ENCODE measurements at regions not wholly inside any gene's neighbourhood (a gene's known extent, or its start where the extent isn't known, plus 50 kb on each side); places are given as distances from the start of the nearest gene placed in this dataset.

DNA sequence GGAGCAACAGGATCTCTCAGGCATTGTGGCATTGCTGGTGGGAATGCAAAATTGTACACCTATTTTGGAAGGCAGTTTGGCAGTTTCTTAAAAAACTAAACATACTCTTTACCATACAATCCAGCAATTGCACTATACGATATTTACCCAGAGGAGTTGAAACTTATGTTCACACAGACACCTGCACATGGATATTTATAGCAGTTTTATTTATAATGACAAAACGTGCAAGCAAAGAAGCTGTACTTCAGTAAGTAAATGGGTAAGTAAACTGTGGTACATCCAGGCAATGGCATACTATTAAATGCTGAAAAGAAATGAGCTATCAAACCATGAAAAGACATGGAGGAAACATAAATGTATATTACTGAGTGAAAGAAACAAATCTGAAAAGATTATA lies 71.6 kb upstream of the UBAC2 start:
- H3K4me2 ChIP-seq (ENCODE audit: low read length): no peak overlapping the region
- no peaks in the 10 kb centered on the region for H3K9me3 ChIP-seq (replicated peaks; ENCODE audit: low read length)
- H3K27me3 ChIP-seq (ENCODE audit: control insufficient read depth, insufficient read depth, low read length): no peaks in the 10 kb centered on the region
- H3K4me3 ChIP-seq (ENCODE audit: low read length): no peak overlapping the region
- H3K36me3 ChIP-seq (ENCODE audit: insufficient read depth, low read length): no peaks in the 10 kb centered on the region
- H3K4me1 ChIP-seq (ENCODE audit: control insufficient read depth, insufficient read depth, low read length): peaks cover 12% of the 10 kb centered on the region
- H3K9ac ChIP-seq (ENCODE audit: low read depth, low read length): no peak overlapping the region

GRCh38 chr13:99129951-99130350 lies 70.7 kb upstream of the UBAC2 start:
- Histone ChIP-seq H3K4me3 (ENCODE audit: low read length) (no peak overlapping the region), H3K4me2 (ENCODE audit: low read length) (no peak overlapping the region), H3K9me3 (replicated peaks; ENCODE audit: low read length) (no peaks in the 10 kb centered on the region), H3K27me3 (ENCODE audit: control insufficient read depth, insufficient read depth, low read length) (no peaks in the 10 kb centered on the region), H3K36me3 (ENCODE audit: insufficient read depth, low read length) (no peaks in the 10 kb centered on the region), H3K4me1 (ENCODE audit: control insufficient read depth, insufficient read depth, low read length) (peaks cover 6% of the 10 kb centered on the region), H3K9ac (ENCODE audit: low read depth, low read length) (no peak overlapping the region)

- H3K9me3 ChIP-seq (replicated peaks; ENCODE audit: low read length): no peaks in the 10 kb centered on the region
- no peaks in the 10 kb centered on the region for H3K36me3 ChIP-seq (ENCODE audit: insufficient read depth, low read length)
- H3K4me2 ChIP-seq (ENCODE audit: low read length): no peak overlapping the region
- no peaks in the 10 kb centered on the region for H3K4me1 ChIP-seq (ENCODE audit: control insufficient read depth, insufficient read depth, low read length)
- peaks cover 6% of the 10 kb centered on the region for H3K27me3 ChIP-seq (ENCODE audit: control insufficient read depth, insufficient read depth, low read length)
- H3K4me3 ChIP-seq (ENCODE audit: low read length): no peak overlapping the region
- no peak overlapping the region for H3K9ac ChIP-seq (ENCODE audit: low read depth, low read length)
Observed at GRCh38 chr13:99131410-99131809, 69.2 kb upstream of the UBAC2 start.

GRCh38 chr13:99132295-99132835 lies 68.3 kb upstream of the UBAC2 start:
- Histone ChIP-seq H3K4me2 (ENCODE audit: low read length) (no peak overlapping the region), H3K4me3 (ENCODE audit: low read length) (no peak overlapping the region), H3K9ac (ENCODE audit: low read depth, low read length) (no peak overlapping the region), H3K9me3 (replicated peaks; ENCODE audit: low read length) (no peaks in the 10 kb centered on the region), H3K4me1 (ENCODE audit: control insufficient read depth, insufficient read depth, low read length) (no peaks in the 10 kb centered on the region), H3K27me3 (ENCODE audit: control insufficient read depth, insufficient read depth, low read length) (peaks cover 11% of the 10 kb centered on the region), H3K36me3 (ENCODE audit: insufficient read depth, low read length) (no peaks in the 10 kb centered on the region)

DNA sequence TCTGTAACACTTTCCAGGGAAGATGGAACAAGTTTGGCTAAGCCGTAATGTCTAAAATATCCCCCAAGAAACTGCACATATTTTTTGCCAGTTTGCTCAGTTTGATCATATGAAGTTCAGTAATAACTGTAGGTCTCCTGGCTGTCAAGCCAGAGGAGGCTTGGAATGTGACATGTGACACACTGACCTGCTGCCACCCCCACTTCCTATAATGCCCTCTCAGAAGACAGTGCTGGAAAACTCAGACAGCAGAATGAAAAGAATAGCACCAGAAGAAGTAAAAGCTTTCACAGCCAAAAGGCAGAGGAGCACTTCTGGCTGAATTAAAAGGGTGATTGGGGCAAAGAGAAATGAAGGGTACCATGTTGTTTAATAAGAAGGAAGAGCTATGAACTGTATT lies 67.4 kb upstream of the UBAC2 start:
- no peaks in the 10 kb centered on the region for H3K4me1 ChIP-seq (ENCODE audit: control insufficient read depth, insufficient read depth, low read length)
- H3K36me3 ChIP-seq (ENCODE audit: insufficient read depth, low read length): no peaks in the 10 kb centered on the region
- H3K9ac ChIP-seq (ENCODE audit: low read depth, low read length): no peak overlapping the region
- no peak overlapping the region for H3K4me3 ChIP-seq (ENCODE audit: low read length)
- peaks cover 11% of the 10 kb centered on the region for H3K27me3 ChIP-seq (ENCODE audit: control insufficient read depth, insufficient read depth, low read length)
- H3K9me3 ChIP-seq (replicated peaks; ENCODE audit: low read length): no peaks in the 10 kb centered on the region
- no peak overlapping the region for H3K4me2 ChIP-seq (ENCODE audit: low read length)

DNA sequence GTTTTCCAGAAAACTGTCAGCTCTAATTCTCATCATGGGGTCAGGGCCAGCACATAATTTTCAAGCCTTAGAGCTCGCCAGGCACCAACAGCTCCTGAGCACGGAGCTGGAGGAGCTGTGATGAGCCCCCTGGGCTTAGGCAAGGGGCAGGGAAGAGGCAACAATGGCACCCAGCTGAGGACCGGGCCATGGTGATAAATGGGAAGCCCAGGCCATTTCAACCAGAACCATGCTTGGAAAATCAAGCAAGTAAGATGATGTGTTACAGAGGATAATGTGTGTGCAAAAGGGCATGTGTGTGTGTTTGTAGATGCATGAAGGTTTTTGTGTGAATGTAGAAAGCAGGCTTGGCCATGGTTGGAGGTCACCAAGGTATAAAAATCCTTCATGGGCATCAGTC lies 66.8 kb upstream of the UBAC2 start:
- H3K27me3 ChIP-seq (ENCODE audit: control insufficient read depth, insufficient read depth, low read length): peaks cover 11% of the 10 kb centered on the region
- no peak overlapping the region for H3K4me3 ChIP-seq (ENCODE audit: low read length)
- H3K36me3 ChIP-seq (ENCODE audit: insufficient read depth, low read length): no peaks in the 10 kb centered on the region
- no peak overlapping the region for H3K4me2 ChIP-seq (ENCODE audit: low read length)
- no peaks in the 10 kb centered on the region for H3K4me1 ChIP-seq (ENCODE audit: control insufficient read depth, insufficient read depth, low read length)
- H3K9me3 ChIP-seq (replicated peaks; ENCODE audit: low read length): no peaks in the 10 kb centered on the region
- no peak overlapping the region for H3K9ac ChIP-seq (ENCODE audit: low read depth, low read length)

GRCh38 chr13:99135591-99135990 lies 65.1 kb upstream of the UBAC2 start:
- Histone ChIP-seq H3K27me3 (ENCODE audit: control insufficient read depth, insufficient read depth, low read length) (peaks cover 11% of the 10 kb centered on the region), H3K36me3 (ENCODE audit: insufficient read depth, low read length) (no peaks in the 10 kb centered on the region), H3K4me2 (ENCODE audit: low read length) (no peak overlapping the region), H3K4me1 (ENCODE audit: control insufficient read depth, insufficient read depth, low read length) (no peaks in the 10 kb centered on the region), H3K9me3 (replicated peaks; ENCODE audit: low read length) (no peaks in the 10 kb centered on the region), H3K4me3 (ENCODE audit: low read length) (no peak overlapping the region), H3K9ac (ENCODE audit: low read depth, low read length) (no peak overlapping the region)

- H3K27me3 ChIP-seq (ENCODE audit: control insufficient read depth, insufficient read depth, low read length): peaks cover 11% of the 10 kb centered on the region
- H3K4me3 ChIP-seq (ENCODE audit: low read length): no peak overlapping the region
- no peaks in the 10 kb centered on the region for H3K9me3 ChIP-seq (replicated peaks; ENCODE audit: low read length)
- no peaks in the 10 kb centered on the region for H3K4me1 ChIP-seq (ENCODE audit: control insufficient read depth, insufficient read depth, low read length)
- no peaks in the 10 kb centered on the region for H3K36me3 ChIP-seq (ENCODE audit: insufficient read depth, low read length)
- H3K4me2 ChIP-seq (ENCODE audit: low read length): no peak overlapping the region
- no peak overlapping the region for H3K9ac ChIP-seq (ENCODE audit: low read depth, low read length)
Observed at GRCh38 chr13:99136427-99136954, 64.2 kb upstream of the UBAC2 start.

DNA sequence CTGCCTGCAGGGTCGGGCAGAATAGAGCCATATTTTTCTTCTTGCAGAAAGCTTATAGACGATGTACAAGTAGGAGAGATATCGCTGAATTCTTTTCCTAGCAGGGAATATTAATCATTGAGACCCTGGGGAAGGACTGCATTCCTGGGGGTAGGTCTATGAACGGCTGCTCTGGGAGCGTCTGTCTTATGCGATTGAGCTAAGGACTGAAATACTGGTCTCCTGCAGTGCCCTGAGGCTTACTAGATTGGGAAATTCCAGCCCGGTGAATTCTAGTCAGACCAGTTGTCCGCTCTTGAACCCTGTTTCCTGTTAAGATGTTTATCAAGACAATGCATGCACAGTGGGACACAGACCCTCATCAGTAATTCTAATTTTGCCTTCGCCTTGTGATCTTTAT lies 59.8 kb upstream of the UBAC2 start:
- no peaks in the 10 kb centered on the region for H3K4me1 ChIP-seq (ENCODE audit: control insufficient read depth, insufficient read depth, low read length)
- no peak overlapping the region for H3K4me2 ChIP-seq (ENCODE audit: low read length)
- no peak overlapping the region for H3K9ac ChIP-seq (ENCODE audit: low read depth, low read length)
- no peak overlapping the region for H3K4me3 ChIP-seq (ENCODE audit: low read length)
- H3K9me3 ChIP-seq (replicated peaks; ENCODE audit: low read length): no peaks in the 10 kb centered on the region
- peaks cover 10% of the 10 kb centered on the region for H3K27me3 ChIP-seq (ENCODE audit: control insufficient read depth, insufficient read depth, low read length)
- H3K36me3 ChIP-seq (ENCODE audit: insufficient read depth, low read length): no peaks in the 10 kb centered on the region

GRCh38 chr13:99143904-99144303 lies 56.8 kb upstream of the UBAC2 start:
- no peaks in the 10 kb centered on the region for H3K4me1 ChIP-seq (ENCODE audit: control insufficient read depth, insufficient read depth, low read length)
- H3K36me3 ChIP-seq (ENCODE audit: insufficient read depth, low read length): no peaks in the 10 kb centered on the region
- H3K4me2 ChIP-seq (ENCODE audit: low read length): no peak overlapping the region
- H3K4me3 ChIP-seq (ENCODE audit: low read length): no peak overlapping the region
- H3K27me3 ChIP-seq (ENCODE audit: control insufficient read depth, insufficient read depth, low read length): no peaks in the 10 kb centered on the region
- no peaks in the 10 kb centered on the region for H3K9me3 ChIP-seq (replicated peaks; ENCODE audit: low read length)
- H3K9ac ChIP-seq (ENCODE audit: low read depth, low read length): no peak overlapping the region

GRCh38 chr13:99144306-99144705 lies 56.3 kb upstream of the UBAC2 start:
- Histone ChIP-seq H3K9ac (ENCODE audit: low read depth, low read length) (no peak overlapping the region), H3K4me2 (ENCODE audit: low read length) (no peak overlapping the region), H3K9me3 (replicated peaks; ENCODE audit: low read length) (no peaks in the 10 kb centered on the region), H3K4me1 (ENCODE audit: control insufficient read depth, insufficient read depth, low read length) (no peaks in the 10 kb centered on the region), H3K27me3 (ENCODE audit: control insufficient read depth, insufficient read depth, low read length) (no peaks in the 10 kb centered on the region), H3K36me3 (ENCODE audit: insufficient read depth, low read length) (no peaks in the 10 kb centered on the region), H3K4me3 (ENCODE audit: low read length) (no peak overlapping the region)

GRCh38 chr13:99145461-99145860 lies 55.2 kb upstream of the UBAC2 start:
- no peak overlapping the region for H3K9ac ChIP-seq (ENCODE audit: low read depth, low read length)
- H3K36me3 ChIP-seq (ENCODE audit: insufficient read depth, low read length): no peaks in the 10 kb centered on the region
- no peaks in the 10 kb centered on the region for H3K27me3 ChIP-seq (ENCODE audit: control insufficient read depth, insufficient read depth, low read length)
- H3K4me2 ChIP-seq (ENCODE audit: low read length): no peak overlapping the region
- no peaks in the 10 kb centered on the region for H3K9me3 ChIP-seq (replicated peaks; ENCODE audit: low read length)
- H3K4me1 ChIP-seq (ENCODE audit: control insufficient read depth, insufficient read depth, low read length): peaks cover 2% of the 10 kb centered on the region
- no peak overlapping the region for H3K4me3 ChIP-seq (ENCODE audit: low read length)

Data from skeletal muscle satellite cell (primary cell).